Pancreas (tissue), 10 donors: ENCODE measurements at regions not wholly inside any gene's neighbourhood (a gene's known extent, or its start where the extent isn't known, plus 50 kb on each side); places are given as distances from the start of the nearest gene placed in this dataset.
"Not testable (repeated sequence)": the region's sequence is repeated elsewhere in the genome, so short reads cannot be mapped to it uniquely, and the experiment has no call there.

Experiments used
- ATAC-seq, 4 donors: fragments of 200-7000 bp; cut with Tn5 transposase; one replicate each; pipeline versions ENCODE4 v1.8.0 to v1.9.1; 2020; ENCODE audit warnings: mild to moderate bottlenecking in 4 of 4, moderate library complexity in 4 of 4
- DNase-seq, 6 donors: peaks; one replicate each; pipeline ENCODE4 v3.0.0-alpha.2; 2020
- FAIRE-seq: peaks from 2 replicates; lab custom pipeline; 2012; peaks lifted over from hg19 to GRCh38; lab: Jason Lieb, UNC
- H3K27ac ChIP-seq, 4 donors: fragments of 200-600 bp; sonication (generic); 1 replicate in 3 of 4; 2 replicates in 1 of 4; pipeline versions ENCODE4 v1.5.0 to v1.8.0; 2020
- H3K27me3 ChIP-seq, 4 donors: fragments of 200-600 bp; one replicate each; pipeline ENCODE4 v1.8.0; 2021
- H3K36me3 ChIP-seq, 3 donors: fragments of 200-600 bp; sonication (generic) in 1 of 3; one replicate each; pipeline versions ENCODE4 v1.5.0 to v1.8.0; 2020 to 2021
- H3K4me1 ChIP-seq, 3 donors: fragments of 200-600 bp; one replicate each; pipeline ENCODE4 v1.8.0; 2021
- H3K4me3 ChIP-seq, 4 donors: fragments of 200-600 bp; sonication (generic) in 2 of 4; one replicate each; pipeline versions ENCODE4 v1.5.0 to v1.8.0; 2020 to 2021
- H3K9me3 ChIP-seq, 4 donors: fragments of 200-600 bp; one replicate each; pipeline ENCODE4 v1.8.0; 2021
- WGBS, 2 donors: extraction: QIAGEN DNeasy Blood & Tissue Kit; methylation state at CpG; one replicate each; pipeline ENCODE4 v1.1.7; 2013; 5-methylcytosine and 5-hydroxymethylcytosine counted together
- intact Hi-C, 3 donors: fragments of 100-400 bp; cut with DNase I; formaldehyde crosslinking; loops; one replicate each; pipeline versions ENCODE4 v1.11.1 to v1.14.2; 2022
- TF ChIP-seq, protein P1 (sequence below), 4 donors: fragments of 200-600 bp; sonication (generic) in 3 of 4; IDR thresholded peaks; one replicate each; pipeline versions ENCODE4 v1.5.0 to v1.8.0; 2021; ENCODE audit warnings: antibody characterized with exemption in 4 of 4
- donor health status: healthy with polysubstance abuse.
- donor health status: DM: no; HTN: no; CAD: no; lungs with moderate emphysema.
- donor health status: DM: no; HTN: no; CAD: no.
- donor health status: control.
- donor health status: control.
- donor health status: Bipolar disorder and iron deficiency.
- donor health status: DM: yes; HTN: yes; CAD: no.
- donor health status: DM: no; HTN: no; CAD: no.
- donor health status: DM: no; HTN: no; CAD: no.
- donor health status: DM: yes; HTN: yes; CAD: no.

DNA sequence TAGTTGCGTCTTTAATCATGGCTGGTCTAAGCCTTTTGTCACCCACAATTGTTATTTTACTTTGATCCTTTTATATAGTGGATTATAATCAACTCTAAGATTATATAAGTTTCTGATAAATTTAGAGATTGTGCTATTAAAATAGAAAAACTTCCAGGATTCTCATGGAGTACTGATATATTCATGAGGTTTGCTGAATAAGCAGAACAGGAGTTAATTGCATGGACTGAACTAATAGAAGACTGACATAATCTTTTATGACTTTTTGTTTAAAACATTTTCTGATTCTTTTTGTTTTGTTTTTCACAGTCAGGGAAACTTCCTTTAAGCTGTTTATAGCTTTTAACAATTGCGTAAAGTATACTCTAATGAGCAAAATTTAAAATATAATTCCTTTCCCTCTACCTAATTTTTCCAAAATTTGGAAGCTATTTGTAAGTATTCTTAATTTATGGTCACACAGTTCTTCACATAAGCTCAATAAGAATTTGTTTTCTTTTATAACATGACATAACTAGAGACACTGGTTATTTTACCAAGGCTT, 129.9 kb upstream of the TMEM260 start:
- TF ChIP-seq, protein P1, sequence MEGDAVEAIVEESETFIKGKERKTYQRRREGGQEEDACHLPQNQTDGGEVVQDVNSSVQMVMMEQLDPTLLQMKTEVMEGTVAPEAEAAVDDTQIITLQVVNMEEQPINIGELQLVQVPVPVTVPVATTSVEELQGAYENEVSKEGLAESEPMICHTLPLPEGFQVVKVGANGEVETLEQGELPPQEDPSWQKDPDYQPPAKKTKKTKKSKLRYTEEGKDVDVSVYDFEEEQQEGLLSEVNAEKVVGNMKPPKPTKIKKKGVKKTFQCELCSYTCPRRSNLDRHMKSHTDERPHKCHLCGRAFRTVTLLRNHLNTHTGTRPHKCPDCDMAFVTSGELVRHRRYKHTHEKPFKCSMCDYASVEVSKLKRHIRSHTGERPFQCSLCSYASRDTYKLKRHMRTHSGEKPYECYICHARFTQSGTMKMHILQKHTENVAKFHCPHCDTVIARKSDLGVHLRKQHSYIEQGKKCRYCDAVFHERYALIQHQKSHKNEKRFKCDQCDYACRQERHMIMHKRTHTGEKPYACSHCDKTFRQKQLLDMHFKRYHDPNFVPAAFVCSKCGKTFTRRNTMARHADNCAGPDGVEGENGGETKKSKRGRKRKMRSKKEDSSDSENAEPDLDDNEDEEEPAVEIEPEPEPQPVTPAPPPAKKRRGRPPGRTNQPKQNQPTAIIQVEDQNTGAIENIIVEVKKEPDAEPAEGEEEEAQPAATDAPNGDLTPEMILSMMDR (IDR thresholded peaks at IDR 0.05): no peak
- 79 to 97% methylated on average over 2 of the region's 2 CpGs for WGBS, 2 donors
- H3K27ac ChIP-seq: no peak overlapping the region

DNA sequence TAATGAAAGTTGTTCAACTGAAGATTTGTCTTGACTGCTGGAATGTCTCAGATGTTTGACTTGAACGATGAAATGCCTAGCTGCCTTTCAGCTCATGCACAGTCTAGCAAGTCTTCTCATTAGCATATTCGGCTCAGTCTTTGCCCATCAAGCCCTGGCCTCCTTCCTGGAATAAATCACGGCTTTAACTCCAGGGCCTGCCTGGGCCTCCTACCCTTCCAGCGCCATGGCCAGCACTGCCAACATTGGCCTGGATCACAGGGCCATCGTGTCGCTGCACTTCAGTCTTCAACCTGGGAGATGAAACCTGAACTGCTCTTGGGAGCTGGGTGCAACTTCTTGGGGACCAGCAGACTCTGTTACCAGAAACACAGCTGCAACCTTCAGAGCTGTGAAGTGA, 126.7 kb upstream of the TMEM260 start:
- Histone ChIP-seq H3K27ac (no peak overlapping the region), H3K9me3 (no peaks in the 10 kb centered on the region), H3K36me3 (no peaks in the 10 kb centered on the region), H3K4me3 (no peak overlapping the region), H3K27me3 (no peaks in the 10 kb centered on the region), H3K4me1 (no peaks in the 10 kb centered on the region)
- intact Hi-C loops: no loop called here
- ATAC-seq (no peak), FAIRE-seq (no peak), DNase-seq (no peak)
- WGBS, 2 donors: 87 to 94% methylated on average over 6 of the region's 6 CpGs
- TF ChIP-seq, protein P1 (IDR thresholded peaks at IDR 0.05): no peak

More for the DNA sequence above, 129.9 kb upstream of the TMEM260 start:
- no peaks in the 10 kb centered on the region for H3K4me1 ChIP-seq
- H3K36me3 ChIP-seq: no peaks in the 10 kb centered on the region
- H3K9me3 ChIP-seq: no peaks in the 10 kb centered on the region
- H3K27me3 ChIP-seq: no peaks in the 10 kb centered on the region
- DNase-seq: no peak
- intact Hi-C loops: no loop called here
- no peak for ATAC-seq
- FAIRE-seq: no peak
- no peak overlapping the region for H3K4me3 ChIP-seq

DNA sequence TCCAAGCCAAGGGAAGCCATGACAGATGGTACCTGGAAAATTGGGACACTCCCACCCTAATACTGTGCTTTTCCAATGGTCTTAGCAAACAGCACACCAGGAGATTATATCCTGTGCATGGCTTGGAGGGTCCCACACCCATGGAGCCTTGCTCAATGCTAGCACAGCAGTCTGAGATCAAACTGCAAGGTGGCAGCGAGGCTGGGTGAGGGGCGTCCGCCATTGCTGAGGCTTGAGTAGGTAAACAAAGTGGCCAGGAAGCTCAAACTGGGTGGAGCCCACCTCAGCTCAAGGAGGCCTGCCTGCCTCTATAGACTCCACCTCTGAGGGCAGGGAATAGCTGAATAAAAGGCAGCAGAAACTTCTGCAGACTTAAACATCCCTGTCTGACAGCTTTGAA, 124.9 kb upstream of the TMEM260 start:
- H3K4me3 ChIP-seq, FAIRE-seq, H3K4me1 ChIP-seq, H3K9me3 ChIP-seq, H3K27me3 ChIP-seq, H3K36me3 ChIP-seq, intact Hi-C loops, H3K27ac ChIP-seq, ATAC-seq: not testable (repeated sequence)
- WGBS, 2 donors: 84 to 93% methylated on average over 3 of the region's 3 CpGs
- peak in 1 of 6 donors; percentile 39 for DNase-seq

DNA sequence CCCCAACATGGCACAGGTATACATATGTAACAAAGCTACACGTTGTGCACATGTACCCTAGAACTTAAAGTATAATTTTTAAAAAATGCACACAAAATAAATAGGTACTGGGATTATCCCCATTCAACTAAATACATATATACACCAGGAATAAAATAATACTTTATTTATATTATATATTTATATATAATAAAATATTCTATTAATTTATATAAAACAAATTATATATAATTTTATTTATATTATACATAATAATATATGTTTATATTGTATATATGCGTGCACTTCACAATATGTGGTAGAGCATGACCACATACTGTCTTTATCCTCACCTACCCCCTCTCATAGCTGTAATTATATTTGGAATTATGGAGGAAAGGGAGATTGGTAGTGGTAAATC, 119.1 kb upstream of the TMEM260 start:
- H3K9me3 ChIP-seq: no peaks in the 10 kb centered on the region
- FAIRE-seq (no peak), DNase-seq (no peak), ATAC-seq (no peak)
- intact Hi-C loops: no loop called here
- H3K27me3 ChIP-seq: no peaks in the 10 kb centered on the region
- H3K4me3 ChIP-seq: no peak overlapping the region
- TF ChIP-seq, protein P1 (IDR thresholded peaks at IDR 0.05): no peak
- no peak overlapping the region for H3K27ac ChIP-seq
- H3K4me1 ChIP-seq: no peaks in the 10 kb centered on the region
- 87 to 93% methylated on average over 2 of the region's 2 CpGs for WGBS, 2 donors
- H3K36me3 ChIP-seq: no peaks in the 10 kb centered on the region

DNA sequence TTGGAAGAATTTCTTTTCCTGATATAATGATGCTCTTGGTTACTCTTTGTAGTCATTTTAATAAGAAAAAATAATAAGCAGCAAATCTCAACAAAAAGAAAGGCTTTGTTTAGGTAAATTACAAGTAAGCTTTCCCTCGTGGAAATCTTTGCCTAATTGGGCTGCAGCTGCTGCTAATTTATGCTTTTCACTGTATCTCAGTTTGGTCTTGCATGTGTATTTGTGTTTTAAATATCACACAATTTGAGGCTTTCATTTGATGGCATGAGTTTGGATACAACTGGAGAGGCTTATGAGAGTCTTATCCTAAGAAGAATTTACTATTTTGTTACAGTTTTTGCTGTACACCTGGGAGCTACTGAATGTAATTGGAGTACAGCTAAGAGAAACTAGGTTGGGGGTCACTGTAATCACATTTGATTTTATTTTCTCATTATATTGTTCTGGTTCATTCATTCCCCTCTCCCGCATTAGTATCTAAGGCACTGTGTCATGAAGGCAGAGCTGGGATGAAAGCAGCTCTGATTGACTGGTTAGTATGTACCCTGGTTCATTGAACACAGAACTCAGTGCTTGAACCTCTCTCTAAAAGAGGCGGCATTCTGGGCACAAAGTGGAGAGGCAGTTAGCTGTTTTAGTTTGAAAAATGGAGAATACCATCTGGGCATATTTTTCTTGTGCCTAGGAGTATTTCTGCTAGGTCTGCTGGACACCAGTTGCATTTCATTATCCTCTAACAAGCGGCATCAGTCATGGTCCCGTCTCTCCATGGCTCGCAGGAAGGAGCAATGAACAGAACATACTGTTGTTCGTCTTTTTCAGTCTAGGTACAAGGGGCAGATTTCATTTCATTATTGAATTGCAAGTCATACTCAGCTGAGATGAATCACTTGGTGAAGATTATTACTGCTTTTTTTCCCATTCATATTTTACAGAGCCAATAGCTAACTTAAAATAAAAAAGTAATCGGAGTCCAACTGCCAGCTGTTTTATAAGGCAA, 118.0 kb upstream of the TMEM260 start:
- H3K4me3 ChIP-seq: no peak overlapping the region
- H3K4me1 ChIP-seq: no peaks in the 10 kb centered on the region
- TF ChIP-seq, protein P1 (IDR thresholded peaks at IDR 0.05): no peak
- H3K9me3 ChIP-seq: no peaks in the 10 kb centered on the region
- ATAC-seq (no peak), DNase-seq (no peak), FAIRE-seq (no peak)
- 80 to 82% methylated on average over 8 of the region's 8 CpGs for WGBS, 2 donors
- H3K27me3 ChIP-seq: no peaks in the 10 kb centered on the region
- no peak overlapping the region for H3K27ac ChIP-seq
- H3K36me3 ChIP-seq: no peaks in the 10 kb centered on the region
- intact Hi-C loops: no loop called here
